PFSK-1 (cell line): ENCODE measurements at regions not wholly inside any gene's neighbourhood (a gene's known extent, or its start where the extent isn't known, plus 50 kb on each side); places are given as distances from the start of the nearest gene placed in this dataset.

ENCODE experiments used
- FOXP2 ChIP-seq: optimal IDR thresholded peaks from 2 replicates; pipeline ENCODE3; 2011; ENCODE audit warnings: borderline replicate concordance, control low read depth, inconsistent platforms; ENCODE audit not compliant: insufficient read depth; ENCODE audit errors: extremely low read length, extremely low read depth
- POLR2AphosphoS5 ChIP-seq: IDR thresholded peaks from 2 replicates; pipeline ENCODE4 v1.6.1; 2012; ENCODE audit warnings: low read depth, mild to moderate bottlenecking, control low read depth, low read length, moderate library complexity
- SIN3A ChIP-seq: IDR thresholded peaks from 2 replicates; pipeline ENCODE4 v1.6.1; 2012; ENCODE audit warnings: mild to moderate bottlenecking, low read length, moderate library complexity, borderline replicate concordance; ENCODE audit not compliant: insufficient read depth
- TAF1 ChIP-seq: IDR thresholded peaks from 2 replicates; pipeline ENCODE4 v1.6.1; 2012; ENCODE audit warnings: low read length, control low read depth, borderline replicate concordance; ENCODE audit not compliant: insufficient read depth
- TF ChIP-seq, protein P1 (sequence below), 2 experiments: IDR thresholded peaks; 2 replicates each; pipeline versions ENCODE4 v1.6.1 to v1.8.0; 2011 to 2012; ENCODE audit warnings: low read depth in 2 of 2, low read length in 2 of 2, control low read depth in 1 of 2, inconsistent platforms in 1 of 2, mild to moderate bottlenecking in 1 of 2, moderate library complexity in 1 of 2; ENCODE audit not compliant: insufficient read depth in 1 of 2

GRCh38 chr16:65896448-65897153 is 469.9 kb upstream of the CDH5 start:
- TF ChIP-seq SIN3A (no peak), TAF1 (no peak), FOXP2 (no peak), POLR2AphosphoS5 (no peak)
- TF ChIP-seq, protein P1, sequence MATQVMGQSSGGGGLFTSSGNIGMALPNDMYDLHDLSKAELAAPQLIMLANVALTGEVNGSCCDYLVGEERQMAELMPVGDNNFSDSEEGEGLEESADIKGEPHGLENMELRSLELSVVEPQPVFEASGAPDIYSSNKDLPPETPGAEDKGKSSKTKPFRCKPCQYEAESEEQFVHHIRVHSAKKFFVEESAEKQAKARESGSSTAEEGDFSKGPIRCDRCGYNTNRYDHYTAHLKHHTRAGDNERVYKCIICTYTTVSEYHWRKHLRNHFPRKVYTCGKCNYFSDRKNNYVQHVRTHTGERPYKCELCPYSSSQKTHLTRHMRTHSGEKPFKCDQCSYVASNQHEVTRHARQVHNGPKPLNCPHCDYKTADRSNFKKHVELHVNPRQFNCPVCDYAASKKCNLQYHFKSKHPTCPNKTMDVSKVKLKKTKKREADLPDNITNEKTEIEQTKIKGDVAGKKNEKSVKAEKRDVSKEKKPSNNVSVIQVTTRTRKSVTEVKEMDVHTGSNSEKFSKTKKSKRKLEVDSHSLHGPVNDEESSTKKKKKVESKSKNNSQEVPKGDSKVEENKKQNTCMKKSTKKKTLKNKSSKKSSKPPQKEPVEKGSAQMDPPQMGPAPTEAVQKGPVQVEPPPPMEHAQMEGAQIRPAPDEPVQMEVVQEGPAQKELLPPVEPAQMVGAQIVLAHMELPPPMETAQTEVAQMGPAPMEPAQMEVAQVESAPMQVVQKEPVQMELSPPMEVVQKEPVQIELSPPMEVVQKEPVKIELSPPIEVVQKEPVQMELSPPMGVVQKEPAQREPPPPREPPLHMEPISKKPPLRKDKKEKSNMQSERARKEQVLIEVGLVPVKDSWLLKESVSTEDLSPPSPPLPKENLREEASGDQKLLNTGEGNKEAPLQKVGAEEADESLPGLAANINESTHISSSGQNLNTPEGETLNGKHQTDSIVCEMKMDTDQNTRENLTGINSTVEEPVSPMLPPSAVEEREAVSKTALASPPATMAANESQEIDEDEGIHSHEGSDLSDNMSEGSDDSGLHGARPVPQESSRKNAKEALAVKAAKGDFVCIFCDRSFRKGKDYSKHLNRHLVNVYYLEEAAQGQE (IDR thresholded peaks at IDR 0.05; ENCODE audit: insufficient read depth in 1 of 2, low read depth in 2 of 2, low read length in 2 of 2) = no peak

DNA sequence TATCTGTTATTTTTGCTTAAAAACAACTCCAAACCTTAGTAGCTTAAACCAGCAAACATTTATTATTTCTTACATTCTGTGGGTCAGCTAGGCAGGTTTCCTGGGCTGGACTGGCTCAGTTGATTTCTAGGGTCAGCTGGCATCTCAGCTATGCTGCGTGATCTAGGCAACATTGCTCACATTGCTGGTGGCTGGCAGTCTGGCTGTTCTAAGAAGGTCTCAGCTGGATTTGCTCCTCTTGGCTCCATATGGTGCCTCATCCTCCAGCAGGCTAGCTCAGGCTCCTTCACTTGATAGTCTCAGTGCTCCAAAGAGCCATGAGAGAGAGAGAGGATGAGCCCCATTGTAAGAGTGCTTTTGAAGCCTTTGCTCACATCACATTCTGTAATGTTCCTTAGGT is 470.6 kb upstream of the CDH5 start:
- TF ChIP-seq TAF1 (no peak), SIN3A (no peak), POLR2AphosphoS5 (no peak), FOXP2 (no peak)
- TF ChIP-seq, protein P1 (IDR thresholded peaks at IDR 0.05; ENCODE audit: insufficient read depth in 1 of 2, low read depth in 2 of 2, low read length in 2 of 2) = no peak

GRCh38 chr16:65895486-65895885 is 471.0 kb upstream of the CDH5 start:
- TF ChIP-seq FOXP2 = no peak
- TF ChIP-seq, protein P1 (IDR thresholded peaks at IDR 0.05; ENCODE audit: insufficient read depth in 1 of 2, low read depth in 2 of 2, low read length in 2 of 2) = no peak

DNA sequence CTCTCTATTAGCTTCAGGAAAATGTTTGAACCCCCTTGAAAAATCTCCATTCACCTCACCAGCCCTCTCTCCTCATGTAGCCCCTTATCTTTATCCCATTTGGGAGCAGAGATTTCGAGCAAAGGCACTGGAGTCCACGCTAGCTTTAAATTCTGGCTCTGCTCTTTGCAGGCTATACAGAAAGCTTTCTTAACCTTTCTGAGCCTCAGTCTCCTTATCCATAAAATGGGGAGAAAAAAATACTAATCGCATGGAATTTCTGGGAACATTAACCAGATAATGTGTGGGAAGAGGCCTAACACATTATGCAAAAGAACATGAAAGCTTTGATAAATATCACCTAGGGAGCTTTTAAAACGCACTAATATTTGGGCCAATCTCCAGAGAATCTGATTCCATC is 476.3 kb upstream of the CDH5 start:
- TF ChIP-seq, protein P1 (IDR thresholded peaks at IDR 0.05; ENCODE audit: insufficient read depth in 1 of 2, low read depth in 2 of 2, low read length in 2 of 2) = no peak
- TF ChIP-seq SIN3A (no peak), FOXP2 (no peak), TAF1 (no peak), POLR2AphosphoS5 (no peak)

GRCh38 chr16:65889533-65889966 is 476.9 kb upstream of the CDH5 start:
- TF ChIP-seq SIN3A (no peak), POLR2AphosphoS5 (no peak), TAF1 (no peak), FOXP2 (no peak)
- TF ChIP-seq, protein P1 (IDR thresholded peaks at IDR 0.05; ENCODE audit: insufficient read depth in 1 of 2, low read depth in 2 of 2, low read length in 2 of 2) = no peak
